ENCODE measurements at regions not wholly inside any gene's neighbourhood (a gene's known extent, or its start where the extent isn't known, plus 50 kb on each side); places are given as distances from the start of the nearest gene placed in this dataset.
"Not testable (repeated sequence)": the region's sequence is repeated elsewhere in the genome, so short reads cannot be mapped to it uniquely, and the experiment has no call there.

- DNase-seq, result no peak
These were observed 338.4 kb upstream of the FRG2C start for GRCh38 chr3:75325716-75326115.

- no peak for DNase-seq
These were observed 336.7 kb upstream of the FRG2C start for GRCh38 chr3:75327453-75327852.

DNA sequence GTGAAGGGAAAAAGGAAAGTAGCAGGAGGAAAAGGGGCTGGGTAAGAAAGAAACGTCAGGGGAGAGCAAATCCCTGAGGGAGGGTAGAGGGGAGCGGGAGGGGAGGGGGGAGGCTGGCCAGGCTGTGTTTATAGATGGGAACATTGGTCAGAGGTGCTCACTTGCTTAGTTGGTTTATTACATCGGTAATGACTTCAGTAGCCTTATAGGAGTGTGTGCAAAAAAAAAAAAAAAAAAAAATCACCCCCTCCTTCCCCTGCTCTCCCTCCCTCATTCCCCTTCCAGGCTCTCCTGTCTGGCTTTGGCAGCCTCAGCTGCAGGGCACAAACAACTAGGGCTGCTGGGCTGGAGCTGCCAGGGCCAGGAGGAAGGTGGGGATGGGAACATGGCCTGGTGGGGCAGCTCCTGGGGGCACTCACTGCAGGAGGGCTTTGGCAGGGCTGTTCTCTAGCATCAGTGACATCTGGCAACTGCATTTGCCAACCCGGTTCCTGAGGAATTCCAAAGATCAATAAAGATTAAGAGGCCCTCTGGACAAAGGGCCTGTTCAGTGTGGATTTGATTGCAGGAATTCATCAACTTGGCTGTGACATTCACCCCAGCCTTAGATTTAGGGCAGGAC is 334.5 kb upstream of the FRG2C start:
- no peak for DNase-seq

DNA sequence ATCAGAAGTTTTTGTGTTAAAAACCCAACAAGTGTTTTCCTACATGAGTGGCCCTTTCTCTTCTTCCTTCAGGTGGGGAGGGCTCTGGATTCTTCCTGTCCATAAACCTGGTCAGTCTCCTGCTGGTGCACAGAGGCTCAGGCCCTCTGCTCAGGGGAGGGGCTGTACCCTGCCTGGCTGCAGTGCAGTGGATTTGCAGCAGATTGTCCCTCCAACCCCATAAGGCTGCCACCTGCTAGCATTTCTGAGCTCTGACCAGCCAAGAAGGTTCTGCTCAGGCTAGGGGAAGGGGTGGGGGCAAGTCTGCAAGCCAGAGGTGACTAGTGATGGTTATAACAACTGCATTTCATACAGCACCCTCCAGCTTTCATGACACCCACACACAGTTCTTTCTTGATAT is 333.7 kb upstream of the FRG2C start:
- DNase-seq, result not testable (repeated sequence)

DNA sequence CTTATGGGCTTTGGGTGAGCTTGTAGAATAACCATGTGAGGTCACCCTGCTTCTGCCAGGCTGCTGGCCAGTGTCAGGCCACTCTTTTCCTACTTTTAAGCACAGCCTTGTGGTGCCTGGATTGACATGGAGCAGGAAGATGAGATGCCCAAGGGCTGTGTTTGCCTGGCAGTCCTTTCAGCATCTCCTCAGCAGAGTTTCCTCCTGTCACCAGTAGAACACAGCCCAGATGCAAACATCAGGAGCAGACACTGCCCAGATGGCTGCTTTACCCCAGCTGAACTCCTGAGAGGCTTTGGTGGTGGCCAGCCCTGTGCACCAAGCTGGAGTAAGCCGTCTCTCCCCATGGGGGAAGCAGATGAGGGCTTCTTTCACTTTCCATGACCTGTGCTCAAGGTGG is 332.0 kb upstream of the FRG2C start:
- not testable (repeated sequence) for DNase-seq

GRCh38 chr3:75332794-75333193 is 331.3 kb upstream of the FRG2C start:
- DNase-seq, result no peak

DNA sequence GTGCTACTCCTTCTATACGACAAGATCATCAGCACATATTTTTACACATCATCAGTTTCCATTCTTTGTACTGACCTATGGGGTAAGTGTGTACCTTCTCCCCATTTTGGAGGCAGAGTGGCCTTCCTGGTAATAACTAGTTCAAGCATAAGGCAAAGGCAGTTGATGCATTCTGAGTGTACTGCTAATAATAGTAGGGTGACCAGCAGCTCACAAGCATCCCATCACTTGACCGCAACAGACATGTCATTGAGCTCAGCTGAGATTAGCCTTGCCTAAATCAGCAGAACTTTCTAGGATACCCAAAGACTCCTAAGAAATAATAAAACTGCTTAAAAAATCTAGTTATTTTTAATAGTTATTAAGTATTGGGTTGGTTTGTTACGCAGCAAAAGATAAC is 329.8 kb upstream of the FRG2C start:
- DNase-seq, result no peak

- peak in 1 of 2 donors; percentile 2 for DNase-seq
These were observed 326.8 kb upstream of the FRG2C start for GRCh38 chr3:75337226-75337900.

GRCh38 chr3:75338342-75338741 is 325.8 kb upstream of the FRG2C start:
- DNase-seq, result no peak

- peak in 1 of 2 donors; percentile 13 for DNase-seq
These were observed 322.6 kb upstream of the FRG2C start for GRCh38 chr3:75341324-75342067.

GRCh38 chr3:75342425-75342824 is 321.7 kb upstream of the FRG2C start:
- DNase-seq, result peak; percentile 73 to 89

DNA sequence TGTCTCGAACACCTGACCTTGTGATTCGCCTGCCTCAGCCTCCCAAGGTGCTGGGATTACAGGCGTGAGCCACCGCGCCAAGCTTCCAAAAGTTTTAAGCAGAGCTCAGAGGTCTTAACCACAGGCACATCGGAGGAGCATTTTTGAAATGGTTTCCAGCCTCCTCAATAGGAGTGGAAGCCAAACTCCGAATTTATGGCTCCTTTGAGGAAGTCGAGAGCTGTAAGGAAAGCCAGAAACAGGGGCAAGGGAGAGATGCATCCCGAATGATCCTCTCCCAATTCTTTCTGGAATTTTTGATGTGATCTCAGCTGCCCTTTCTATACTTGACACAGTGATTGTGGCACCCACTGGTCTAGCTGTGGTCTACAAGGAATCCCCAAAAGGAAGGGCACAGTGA is 313.6 kb upstream of the FRG2C start:
- not testable (repeated sequence) for DNase-seq

- not testable (repeated sequence) for DNase-seq
These were observed 301.9 kb upstream of the FRG2C start for GRCh38 chr3:75362086-75362784.

- DNase-seq, result not testable (repeated sequence)
These were observed 291.2 kb upstream of the FRG2C start for GRCh38 chr3:75372964-75373363.

GRCh38 chr3:75379840-75380239 is 284.3 kb upstream of the FRG2C start:
- DNase-seq, result not testable (repeated sequence)

DNA sequence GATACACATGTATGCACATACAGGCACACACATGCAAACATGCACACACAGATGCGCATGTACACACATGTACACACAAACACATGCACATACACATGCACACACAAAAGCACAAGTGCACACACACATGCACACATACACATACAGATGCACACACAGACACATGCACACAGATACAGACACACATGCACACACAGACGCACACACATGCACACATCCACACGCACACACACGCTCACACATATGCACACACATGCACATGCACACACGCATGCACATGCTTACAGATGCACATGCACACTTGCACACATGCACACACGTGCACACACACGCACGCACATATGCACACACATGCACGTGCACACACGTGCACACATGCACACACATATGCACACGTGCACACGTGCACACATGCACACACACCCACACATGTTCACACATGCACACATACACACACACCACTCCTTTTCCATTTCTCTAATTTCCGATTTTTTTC is 283.8 kb upstream of the FRG2C start:
- no peak for DNase-seq

GRCh38 chr3:75384016-75384415 is 280.1 kb upstream of the FRG2C start:
- not testable (repeated sequence) for DNase-seq

GRCh38 chr3:75388486-75389124 is 275.5 kb upstream of the FRG2C start:
- DNase-seq, result not testable (repeated sequence)

DNA sequence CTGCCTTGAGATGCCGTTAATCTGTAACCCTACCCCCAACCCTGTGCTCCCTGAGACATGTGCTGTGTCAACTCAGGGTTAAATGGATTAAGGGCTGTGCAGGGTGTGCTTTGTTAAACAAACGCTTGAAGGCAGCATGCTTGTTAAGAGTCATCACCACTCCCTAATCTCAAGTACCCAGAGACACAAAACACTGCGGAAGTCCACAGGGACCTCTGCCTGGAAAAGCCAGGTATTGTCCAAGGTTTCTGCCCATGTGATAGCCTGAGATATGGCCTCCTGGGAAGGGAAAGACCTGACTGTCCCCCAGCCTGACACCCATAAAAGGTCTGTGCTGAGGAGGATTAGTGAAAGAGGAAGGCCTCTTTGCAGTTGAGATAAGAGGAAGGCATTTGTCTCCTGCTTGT is 270.8 kb upstream of the FRG2C start:
- DNase-seq, result not testable (repeated sequence)

- DNase-seq, result not testable (repeated sequence)
These were observed 270.0 kb upstream of the FRG2C start for GRCh38 chr3:75394102-75394501.

GRCh38 chr3:75394562-75395360 is 269.4 kb upstream of the FRG2C start:
- DNase-seq, result not testable (repeated sequence)

Measured in inflammatory macrophage treated with lipopolysaccharide for 1 hour (primary cell).